Muscle layer of duodenum (tissue), 2 donors: ENCODE measurements at regions not wholly inside any gene's neighbourhood (a gene's known extent, or its start where the extent isn't known, plus 50 kb on each side); places are given as distances from the start of the nearest gene placed in this dataset.

Experiments
- H3K27ac ChIP-seq: one replicate; pipeline ENCODE4 v1.7.0; 2013; ENCODE audit warnings: mild to moderate bottlenecking, low read length
- H3K27me3 ChIP-seq: one replicate; pipeline ENCODE4 v1.7.0; 2013; ENCODE audit warnings: low read depth, mild to moderate bottlenecking, control low read depth, low read length
- H3K36me3 ChIP-seq, 2 donors: one replicate each; pipeline ENCODE4 v1.7.0; 2013; ENCODE audit warnings: low read length in 2 of 2, control low read depth in 1 of 2, mild to moderate bottlenecking in 1 of 2; ENCODE audit not compliant: insufficient read depth in 2 of 2, control insufficient read depth in 1 of 2
- H3K4me1 ChIP-seq, 2 donors: one replicate each; pipeline ENCODE4 v1.7.0; 2013; ENCODE audit warnings: low read length in 2 of 2, mild to moderate bottlenecking in 2 of 2, control low read depth in 1 of 2, moderate library complexity in 1 of 2; ENCODE audit not compliant: insufficient read depth in 2 of 2, control insufficient read depth in 1 of 2
- H3K4me3 ChIP-seq, 2 donors: one replicate each; pipeline ENCODE4 v1.7.0; 2013; ENCODE audit warnings: low read length in 2 of 2, low read depth in 1 of 2, mild to moderate bottlenecking in 1 of 2
- H3K9me3 ChIP-seq, 2 donors: one replicate each; pipeline ENCODE4 v1.7.0; 2013; ENCODE audit warnings: low read length in 2 of 2, control low read depth in 1 of 2, mild to moderate bottlenecking in 1 of 2; ENCODE audit not compliant: control insufficient read depth in 1 of 2
- donor health status: healthy.

DNA sequence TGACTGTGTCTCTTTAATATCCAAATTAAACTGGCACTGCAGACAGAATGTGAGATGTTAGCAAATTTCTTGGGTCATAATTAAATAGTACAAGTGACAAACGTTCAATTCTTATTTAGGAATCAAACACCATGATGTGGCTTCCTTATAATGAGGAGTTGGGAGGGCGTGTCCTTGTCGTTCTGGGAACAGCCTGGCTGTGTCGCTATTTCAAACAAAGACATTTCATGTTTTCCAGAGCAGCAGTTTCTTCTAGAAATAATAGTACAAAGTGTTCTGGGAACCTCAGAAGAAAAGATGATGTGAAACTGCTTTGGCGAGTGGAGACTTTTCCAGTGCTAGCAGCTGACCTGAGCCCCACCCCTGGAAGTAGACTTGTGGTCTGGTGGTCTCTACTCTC lies 301.7 kb upstream of the N4BP1 start:
- no peak overlapping the region for H3K27ac ChIP-seq
- no peaks in the 10 kb centered on the region for H3K27me3 ChIP-seq
- no peaks in the 10 kb centered on the region for H3K9me3 ChIP-seq
- no peaks in the 10 kb centered on the region for H3K36me3 ChIP-seq
- H3K4me1 ChIP-seq = no peaks in the 10 kb centered on the region
- no peak overlapping the region for H3K4me3 ChIP-seq

DNA sequence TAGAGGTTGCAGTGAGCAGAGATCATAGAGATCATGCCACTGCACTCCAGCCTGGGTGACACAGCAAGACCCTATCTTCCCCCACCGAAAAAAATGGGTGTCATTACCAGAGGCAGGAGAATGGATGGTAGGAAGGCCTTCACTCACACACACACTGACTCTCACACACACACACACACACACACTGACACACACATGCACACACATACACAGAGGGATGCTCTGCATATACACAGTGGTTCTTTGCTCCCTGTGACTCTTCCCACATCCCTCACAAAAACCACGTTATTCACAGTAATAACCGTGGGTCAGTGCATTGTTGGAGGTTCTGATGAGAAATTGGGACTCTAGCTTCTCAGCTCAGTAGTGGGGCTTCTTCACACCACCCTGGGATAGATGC lies 300.2 kb upstream of the N4BP1 start:
- Histone ChIP-seq H3K4me3 (no peak overlapping the region), H3K36me3 (no peaks in the 10 kb centered on the region), H3K9me3 (no peaks in the 10 kb centered on the region), H3K27ac (no peak overlapping the region), H3K4me1 (no peaks in the 10 kb centered on the region), H3K27me3 (no peaks in the 10 kb centered on the region)

- H3K9me3 ChIP-seq = no peaks in the 10 kb centered on the region
- H3K27ac ChIP-seq = no peak overlapping the region
- no peaks in the 10 kb centered on the region for H3K4me1 ChIP-seq
- no peaks in the 10 kb centered on the region for H3K36me3 ChIP-seq
- no peak overlapping the region for H3K4me3 ChIP-seq
- H3K27me3 ChIP-seq = no peaks in the 10 kb centered on the region
Measured at GRCh38 chr16:48909231-48909630, 299.3 kb upstream of the N4BP1 start.

GRCh38 chr16:48907906-48908634 lies 298.1 kb upstream of the N4BP1 start:
- H3K9me3 ChIP-seq = no peaks in the 10 kb centered on the region
- no peaks in the 10 kb centered on the region for H3K4me1 ChIP-seq
- H3K4me3 ChIP-seq = no peak overlapping the region
- no peak overlapping the region for H3K27ac ChIP-seq
- H3K36me3 ChIP-seq = no peaks in the 10 kb centered on the region
- H3K27me3 ChIP-seq = no peaks in the 10 kb centered on the region

DNA sequence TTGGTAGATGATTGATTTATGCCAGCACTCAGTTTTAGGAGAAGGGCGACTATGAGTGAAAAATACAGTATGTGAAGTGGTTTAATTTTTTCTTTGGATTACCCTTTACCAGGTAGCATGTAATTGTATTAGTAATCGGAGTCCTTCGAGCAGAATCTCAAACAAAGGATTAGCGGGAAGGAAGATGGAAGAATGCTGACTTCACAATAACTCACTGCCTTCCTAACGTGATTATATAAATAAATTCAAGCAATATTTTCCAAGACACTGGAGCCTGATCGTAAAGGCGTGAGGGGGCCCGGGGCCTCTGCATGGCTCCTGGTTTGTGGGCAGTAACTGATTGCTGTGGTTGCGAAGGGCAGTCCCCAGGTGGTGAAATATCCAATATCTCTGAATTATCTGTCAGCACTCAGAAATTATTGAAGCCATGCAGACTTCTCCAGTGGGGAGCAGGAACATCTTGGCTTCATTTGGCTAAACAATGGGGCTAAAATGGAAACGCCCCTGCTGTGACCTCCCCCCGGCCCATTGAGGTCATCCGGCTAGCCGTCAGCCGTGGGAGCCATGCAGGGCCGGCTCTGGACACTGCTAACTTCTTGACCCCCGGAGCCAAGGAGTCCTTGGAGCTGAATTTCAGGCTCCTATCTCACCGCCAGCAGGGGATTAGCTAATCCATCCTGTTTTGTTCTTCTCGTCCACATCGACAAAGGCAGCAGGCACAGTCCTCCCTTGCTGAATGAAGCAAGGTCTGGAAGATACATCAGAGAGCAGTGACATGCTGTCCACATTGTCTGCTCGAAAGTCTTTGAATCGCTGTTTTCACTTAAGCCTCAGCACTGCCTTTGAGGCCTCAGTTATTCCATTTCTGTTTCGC lies 295.9 kb upstream of the N4BP1 start:
- no peaks in the 10 kb centered on the region for H3K36me3 ChIP-seq
- H3K4me3 ChIP-seq = no peak overlapping the region
- H3K27ac ChIP-seq = no peak overlapping the region
- H3K4me1 ChIP-seq = no peaks in the 10 kb centered on the region
- H3K27me3 ChIP-seq = no peaks in the 10 kb centered on the region
- no peaks in the 10 kb centered on the region for H3K9me3 ChIP-seq

DNA sequence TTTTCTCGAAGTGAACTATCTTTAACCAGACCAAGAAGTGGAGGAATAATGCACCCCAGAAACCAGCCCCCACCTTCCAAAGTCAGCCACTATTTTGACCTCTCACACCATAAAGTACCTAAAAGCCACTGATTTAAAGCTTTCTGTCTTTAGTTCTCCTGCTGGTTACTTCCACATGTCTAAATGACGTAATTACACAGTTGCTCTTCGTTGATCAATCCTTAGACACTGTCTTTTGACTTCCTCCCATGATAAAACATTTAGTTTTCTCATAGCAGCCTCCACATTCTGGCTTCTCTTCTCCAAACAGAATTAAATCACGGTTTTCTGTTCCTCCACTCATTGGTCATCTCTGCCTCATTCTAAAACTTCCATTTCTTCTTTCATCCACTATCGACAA lies 294.4 kb upstream of the N4BP1 start:
- no peak overlapping the region for H3K27ac ChIP-seq
- no peaks in the 10 kb centered on the region for H3K4me1 ChIP-seq
- no peak overlapping the region for H3K4me3 ChIP-seq
- no peaks in the 10 kb centered on the region for H3K27me3 ChIP-seq
- no peaks in the 10 kb centered on the region for H3K9me3 ChIP-seq
- H3K36me3 ChIP-seq = no peaks in the 10 kb centered on the region

DNA sequence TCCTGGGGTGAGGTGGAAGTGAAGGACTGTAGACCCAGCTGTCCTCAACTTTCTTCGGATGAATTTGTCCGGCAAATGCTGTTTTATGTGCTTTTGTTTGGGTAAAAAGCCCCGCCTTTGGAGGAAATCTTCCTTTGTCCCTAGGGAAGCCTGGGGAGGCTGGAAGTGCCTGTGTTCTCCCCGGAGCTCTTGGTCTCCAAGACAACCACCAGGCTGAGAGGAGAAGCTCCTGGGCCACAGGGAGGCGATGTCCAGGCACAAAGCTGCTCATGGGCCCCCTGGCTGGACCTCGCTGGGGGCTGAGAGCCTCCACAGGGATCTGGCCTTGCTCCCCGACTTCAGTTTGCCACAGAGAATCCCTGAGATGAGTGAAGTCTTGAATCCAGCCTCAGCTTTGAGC lies 293.1 kb upstream of the N4BP1 start:
- Histone ChIP-seq H3K27ac (no peak overlapping the region), H3K27me3 (no peaks in the 10 kb centered on the region), H3K4me3 (no peak overlapping the region), H3K4me1 (no peaks in the 10 kb centered on the region), H3K36me3 (no peaks in the 10 kb centered on the region), H3K9me3 (no peaks in the 10 kb centered on the region)

DNA sequence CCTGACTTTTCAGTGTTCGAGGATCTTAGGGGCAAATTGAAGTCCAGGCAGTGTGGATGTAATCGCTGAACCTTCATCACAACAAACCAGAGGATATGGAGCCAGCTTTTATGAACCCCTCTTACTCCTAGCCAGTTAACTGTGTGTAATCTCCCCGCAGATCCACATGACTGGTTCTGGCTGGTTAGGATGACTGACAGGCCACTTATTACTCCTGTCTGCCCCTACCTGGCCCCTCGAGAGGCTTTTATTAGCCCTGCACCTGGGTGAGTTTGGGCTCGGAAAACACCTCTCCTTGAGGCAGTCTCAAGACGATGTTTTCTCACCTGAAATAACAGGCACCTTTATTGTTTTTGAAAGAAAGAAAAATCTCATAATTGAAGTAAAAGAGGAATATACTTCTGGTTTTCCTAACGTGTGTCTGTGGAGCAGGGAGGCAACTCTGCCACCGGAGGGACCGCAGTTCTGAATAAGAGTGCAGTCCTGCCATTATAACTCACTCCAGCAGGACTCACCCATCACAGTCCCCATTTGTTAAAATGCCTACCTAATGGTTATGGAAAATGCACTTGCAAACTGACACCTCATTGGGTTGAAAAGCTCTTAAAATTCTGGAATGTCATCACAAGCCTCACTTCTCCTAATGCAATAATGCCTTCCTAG lies 291.9 kb upstream of the N4BP1 start:
- Histone ChIP-seq H3K4me1 (no peaks in the 10 kb centered on the region), H3K36me3 (no peaks in the 10 kb centered on the region), H3K27me3 (no peaks in the 10 kb centered on the region), H3K4me3 (no peak overlapping the region), H3K9me3 (no peaks in the 10 kb centered on the region), H3K27ac (no peak overlapping the region)

- no peak overlapping the region for H3K4me3 ChIP-seq
Measured at GRCh38 chr16:48899500-48899899, 289.5 kb upstream of the N4BP1 start.

DNA sequence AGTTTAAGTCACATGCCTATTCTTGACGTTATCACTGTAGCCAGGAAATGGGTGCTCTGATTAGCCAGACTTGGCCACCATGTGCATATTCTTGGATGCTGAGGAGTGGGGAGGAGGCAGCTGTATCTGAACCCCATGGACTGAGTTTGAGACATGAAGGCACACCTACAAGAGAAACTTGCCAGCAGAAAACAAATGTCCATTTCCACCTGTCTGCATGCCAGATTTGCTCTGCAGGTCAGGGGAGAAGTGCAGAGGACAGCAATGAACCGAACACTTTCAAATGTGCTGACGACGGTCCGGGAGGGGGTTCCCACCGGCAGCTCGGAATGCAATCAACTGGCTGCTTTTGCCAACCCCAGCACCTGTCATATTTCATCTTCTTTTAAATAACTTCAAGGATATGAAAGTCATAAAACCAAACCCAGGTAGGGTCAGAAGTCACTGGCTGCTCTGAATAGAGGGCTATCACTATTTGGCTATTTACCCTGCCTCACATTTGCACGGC lies 287.8 kb upstream of the N4BP1 start:
- Histone ChIP-seq H3K4me3 (no peak overlapping the region), H3K27me3 (no peaks in the 10 kb centered on the region), H3K9me3 (no peaks in the 10 kb centered on the region), H3K4me1 (no peaks in the 10 kb centered on the region), H3K27ac (no peak overlapping the region), H3K36me3 (no peaks in the 10 kb centered on the region)

More at GRCh38 chr16:48899500-48899899, 289.5 kb upstream of the N4BP1 start:
- Histone ChIP-seq H3K9me3 (no peaks in the 10 kb centered on the region), H3K36me3 (no peaks in the 10 kb centered on the region), H3K27me3 (no peaks in the 10 kb centered on the region), H3K27ac (no peak overlapping the region), H3K4me1 (no peaks in the 10 kb centered on the region)

DNA sequence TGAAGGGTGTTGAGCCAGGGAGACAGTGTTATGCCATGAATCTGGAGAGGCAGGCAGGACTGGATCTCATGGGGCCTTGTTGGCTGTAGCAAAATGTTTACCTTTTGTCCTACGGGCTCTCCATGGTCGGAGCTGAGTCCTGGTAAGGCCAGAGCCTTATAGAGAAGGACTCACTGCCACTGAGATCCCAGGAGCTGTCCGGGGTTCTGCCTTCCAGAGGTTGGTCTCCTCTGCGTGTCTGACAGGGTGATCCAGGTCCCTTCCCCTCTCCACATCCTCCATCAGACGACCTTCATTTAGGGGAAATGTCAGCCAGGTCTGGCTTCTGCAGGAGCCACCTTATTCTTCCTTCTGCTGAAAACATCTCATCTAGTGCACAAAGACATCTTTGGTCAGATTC lies 285.2 kb upstream of the N4BP1 start:
- no peaks in the 10 kb centered on the region for H3K4me1 ChIP-seq
- no peaks in the 10 kb centered on the region for H3K36me3 ChIP-seq
- no peak overlapping the region for H3K4me3 ChIP-seq
- H3K9me3 ChIP-seq = no peaks in the 10 kb centered on the region
- no peak overlapping the region for H3K27ac ChIP-seq
- H3K27me3 ChIP-seq = no peaks in the 10 kb centered on the region
